GM18499 (cell line): ENCODE measurements at regions not wholly inside any gene's neighbourhood (a gene's known extent, or its start where the extent isn't known, plus 50 kb on each side); places are given as distances from the start of the nearest gene placed in this dataset.

Experiments used
- ATAC-seq: cut with Tn5 transposase; IDR thresholded peaks from one replicate; pipeline ENCODE4 v1.9.1; 2021; ENCODE audit warnings: moderate number of reproducible peaks; ENCODE audit not compliant: insufficient read depth, unreplicated experiment

DNA sequence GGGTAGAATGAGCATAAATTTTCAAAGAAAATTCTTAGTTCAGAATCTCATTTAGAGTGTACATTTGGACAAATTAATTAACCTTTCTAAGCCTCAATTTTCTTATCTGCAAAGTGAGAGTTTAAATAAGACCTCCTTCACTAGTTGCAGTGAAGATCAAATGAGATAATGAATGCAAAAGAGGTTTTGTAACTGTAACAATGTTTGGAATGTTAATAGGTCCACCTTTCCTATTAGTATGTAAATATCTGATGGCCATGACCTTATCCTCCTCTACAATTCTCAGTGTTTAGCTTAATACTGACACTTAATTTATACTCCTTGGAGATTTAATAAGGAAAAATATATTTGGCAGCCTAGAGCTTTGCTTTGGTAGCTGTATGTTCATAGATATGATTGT, 138.8 kb downstream of the GABRG1 start:
- ATAC-seq, result no peak

DNA sequence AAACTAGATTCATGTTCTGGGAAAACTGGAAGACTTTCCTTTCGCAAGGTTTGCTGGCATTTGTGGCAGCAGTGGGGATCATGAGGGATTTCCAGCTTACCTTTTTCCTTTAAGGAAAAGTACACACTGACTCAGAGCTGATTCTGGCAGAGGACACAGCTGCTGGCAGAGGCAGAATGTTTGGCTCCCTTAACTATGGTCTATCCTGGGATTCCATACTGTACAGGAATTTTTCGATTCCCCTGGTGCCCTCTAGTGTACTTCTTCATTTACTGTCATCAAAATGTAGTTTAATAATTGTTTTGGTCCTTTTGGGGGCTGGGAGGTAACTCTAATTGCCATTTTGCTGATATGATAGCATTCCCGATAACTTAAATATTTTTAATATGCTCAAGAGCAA, 152.7 kb downstream of the GABRG1 start:
- ATAC-seq, result no peak

DNA sequence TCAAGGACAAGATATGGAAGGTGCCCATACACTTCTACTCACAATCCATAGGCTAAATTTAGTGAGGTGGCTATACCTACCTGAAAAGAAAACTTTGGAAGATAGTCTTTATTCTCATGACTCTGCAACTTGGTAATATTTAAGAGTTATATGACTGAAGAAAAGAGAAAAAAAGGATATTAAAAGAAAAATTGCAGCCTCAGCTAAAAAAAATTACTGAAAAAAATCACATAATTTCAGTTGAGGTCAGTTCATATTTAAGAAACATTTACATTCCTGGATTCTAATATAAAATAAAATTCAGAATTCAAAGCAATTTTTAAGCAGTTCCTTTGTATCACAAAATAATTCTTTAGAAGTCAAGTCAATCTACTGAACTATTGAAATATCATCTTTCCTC, 166.5 kb downstream of the GABRG1 start:
- no peak for ATAC-seq

DNA sequence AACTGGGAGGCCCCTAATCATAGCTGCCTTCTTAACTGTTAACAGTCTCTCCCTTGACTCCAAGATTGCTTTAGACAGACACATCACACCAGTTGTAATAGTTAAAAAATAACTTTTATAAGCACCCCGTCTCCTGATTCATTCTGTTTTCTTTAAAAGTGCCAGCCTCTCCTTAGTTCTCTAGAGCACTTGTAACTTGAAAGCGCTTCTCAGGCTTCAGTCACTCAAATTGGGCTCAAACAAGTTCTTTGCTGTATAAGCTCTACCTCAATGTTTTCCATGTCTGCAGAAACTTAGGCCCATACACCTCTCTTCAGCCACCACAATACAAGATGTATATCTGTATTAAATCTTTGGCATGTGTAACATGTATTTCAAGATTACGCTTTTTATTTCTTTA, 169.6 kb downstream of the GABRG1 start:
- ATAC-seq, result no peak

DNA sequence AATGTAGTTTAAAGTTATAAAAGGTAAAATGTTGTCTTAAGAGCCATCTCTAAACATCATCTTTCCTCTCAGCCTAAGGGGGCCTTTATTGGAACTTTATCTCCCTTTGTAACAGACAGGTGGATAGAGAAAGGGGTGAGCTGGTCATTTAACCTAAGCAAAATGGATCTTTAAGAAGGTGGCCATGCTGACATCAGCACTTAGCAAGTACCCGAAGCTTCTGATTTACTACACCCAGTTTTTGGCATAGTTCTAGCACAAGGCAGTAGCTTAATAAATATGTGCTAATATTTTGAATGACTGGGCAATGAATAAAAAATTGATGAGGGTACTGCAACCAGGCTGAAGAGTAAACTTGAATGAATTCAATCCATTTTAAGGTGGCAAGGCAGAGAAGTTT, 172.7 kb downstream of the GABRG1 start:
- no peak for ATAC-seq

DNA sequence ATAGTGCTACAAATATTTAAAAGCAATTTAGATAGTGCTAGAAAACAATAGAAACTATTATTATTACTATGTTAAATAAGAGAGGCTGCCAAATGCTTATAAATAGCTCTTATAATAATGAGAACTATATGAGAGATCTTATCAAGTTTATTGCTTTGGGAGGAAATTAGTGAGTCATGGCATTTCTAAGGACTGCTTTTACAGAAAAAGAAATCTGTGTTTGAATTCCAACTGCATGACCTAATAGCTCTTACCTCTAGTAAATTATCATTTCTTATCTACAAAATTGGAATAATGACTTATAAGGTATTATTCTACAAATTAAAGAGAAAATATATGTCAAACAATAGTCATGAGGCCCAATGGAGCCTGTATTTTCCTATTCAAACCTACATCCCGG, 177.2 kb downstream of the GABRG1 start:
- ATAC-seq, result no peak

DNA sequence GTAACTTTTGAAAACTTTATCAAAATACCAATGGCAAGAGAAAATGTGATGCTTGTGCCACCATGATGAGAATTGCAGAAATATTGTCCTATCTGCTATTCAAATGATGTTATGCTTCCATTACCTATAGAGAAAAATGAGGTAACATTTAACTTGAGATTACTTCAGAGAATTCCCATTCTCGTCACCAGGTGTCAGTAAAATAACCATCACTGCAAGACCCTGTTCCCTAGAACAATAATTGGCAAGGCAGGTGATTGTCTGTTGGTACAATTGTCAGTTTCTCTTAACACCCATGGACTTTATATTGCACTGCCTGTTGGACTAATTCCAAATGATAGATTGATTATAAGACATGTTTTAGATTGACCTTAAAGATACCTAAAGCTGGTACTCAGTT, 179.9 kb downstream of the GABRG1 start:
- no peak for ATAC-seq

DNA sequence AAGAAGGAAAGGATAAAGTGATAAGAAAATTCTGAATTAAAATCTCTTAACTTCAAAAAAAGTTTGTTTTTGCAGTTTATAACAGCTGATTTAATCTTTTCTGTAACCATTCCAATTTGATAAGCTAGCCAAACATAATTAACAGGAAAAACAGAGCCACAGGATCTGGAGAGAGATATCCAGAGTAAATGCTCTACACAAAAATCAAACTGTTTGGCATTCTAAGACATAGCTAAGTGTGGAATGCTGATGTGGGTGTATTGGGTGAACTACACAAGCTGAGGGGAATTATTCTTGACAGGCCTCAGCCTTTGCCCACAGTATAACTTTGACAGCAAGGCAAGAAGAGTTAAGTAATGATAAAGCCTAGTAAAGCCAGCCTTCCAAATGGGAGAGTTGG, 184.8 kb downstream of the GABRG1 start:
- no peak for ATAC-seq

DNA sequence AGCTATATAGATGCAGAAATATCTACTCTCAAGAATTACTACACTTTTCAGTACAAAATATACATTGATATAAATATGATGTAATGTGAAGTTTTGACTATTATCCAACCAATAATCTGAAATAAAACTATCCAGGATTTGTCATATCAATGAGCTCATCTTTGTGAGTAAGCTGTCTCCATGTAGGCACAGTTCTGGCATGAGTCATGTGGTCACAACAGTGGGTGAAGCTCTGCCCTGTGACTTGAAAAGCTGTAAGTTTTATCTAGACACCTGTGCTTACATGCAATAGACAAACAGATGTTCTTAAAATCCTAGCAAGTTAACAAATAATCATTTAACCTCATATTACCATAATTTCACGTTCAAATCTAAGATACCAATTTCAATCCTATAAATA, 192.7 kb downstream of the GABRG1 start:
- no peak for ATAC-seq

DNA sequence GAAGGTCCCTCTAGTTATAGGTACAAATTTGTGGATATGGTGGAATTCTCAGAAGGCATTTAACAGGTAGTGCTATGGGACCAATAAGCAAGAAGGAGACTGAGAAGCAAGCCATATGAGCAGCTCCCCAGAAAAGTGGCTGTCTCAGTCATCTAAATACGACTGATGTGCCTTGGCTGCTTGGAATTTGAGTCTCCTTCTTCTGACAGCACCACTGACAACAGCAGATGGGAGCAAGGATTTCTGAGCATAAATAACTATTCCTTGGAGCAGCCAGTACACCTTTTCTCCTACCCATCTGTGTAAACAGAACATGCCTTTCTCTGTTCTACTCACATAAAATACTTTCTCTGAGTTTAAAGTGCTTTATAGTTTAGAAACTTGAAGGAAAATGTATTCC, 196.2 kb downstream of the GABRG1 start:
- no peak for ATAC-seq

DNA sequence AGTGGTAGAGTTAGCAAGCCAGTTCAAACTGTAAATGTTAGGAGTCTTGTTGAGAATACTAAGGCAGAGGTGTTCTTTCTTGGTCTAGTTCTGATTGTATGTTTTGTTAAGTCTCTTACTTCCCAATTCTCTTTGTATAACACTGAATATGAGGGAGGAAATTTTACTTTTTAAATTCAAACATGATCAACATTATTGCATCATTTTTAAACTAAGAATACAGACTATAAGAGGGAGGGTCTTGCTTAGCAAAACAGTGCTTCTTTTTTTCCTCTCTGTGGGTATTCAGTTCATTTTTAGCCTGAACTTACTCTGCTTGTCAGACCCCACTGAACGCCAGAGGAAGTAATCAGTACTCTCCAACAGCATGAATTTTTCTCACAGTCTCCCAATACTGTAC, 198.0 kb downstream of the GABRG1 start:
- no peak for ATAC-seq

DNA sequence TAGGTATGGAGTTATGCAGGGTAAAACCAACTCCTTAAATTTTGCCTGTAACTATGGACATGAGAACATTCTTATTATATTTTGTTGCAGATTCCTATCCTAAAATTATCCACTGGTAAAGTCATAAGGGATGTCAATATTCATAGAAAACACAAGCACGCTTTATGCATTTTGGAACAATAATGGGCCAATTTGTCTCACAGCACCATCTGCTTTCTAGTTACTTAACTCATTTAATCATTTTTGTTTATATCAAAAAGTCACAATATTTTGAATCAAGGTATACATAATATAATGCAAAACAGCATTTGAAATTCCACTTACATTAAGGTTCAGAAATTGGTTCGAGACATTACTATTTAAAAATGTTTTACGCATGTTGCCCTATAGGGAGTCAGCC, 203.0 kb downstream of the GABRG1 start:
- ATAC-seq, result no peak

DNA sequence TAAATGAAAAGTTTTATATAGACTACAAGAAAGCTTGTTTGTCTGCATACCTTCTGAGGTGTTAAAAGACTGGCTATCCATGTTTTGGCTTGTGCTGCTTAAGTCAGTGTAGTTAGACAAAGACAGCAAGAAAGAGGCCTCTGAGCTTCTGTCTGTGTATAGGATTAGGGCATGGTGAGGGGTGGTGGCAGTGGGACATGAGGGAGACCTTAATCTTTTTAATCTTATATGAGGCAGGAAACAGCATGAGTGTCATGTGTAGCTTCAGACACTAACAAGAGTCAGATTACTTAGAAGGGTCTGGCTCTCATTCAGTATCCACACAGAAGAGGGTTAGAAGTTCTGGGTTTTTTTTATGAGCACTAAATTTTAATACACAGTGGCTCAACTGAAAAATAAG, 213.3 kb downstream of the GABRG1 start:
- ATAC-seq, result no peak

DNA sequence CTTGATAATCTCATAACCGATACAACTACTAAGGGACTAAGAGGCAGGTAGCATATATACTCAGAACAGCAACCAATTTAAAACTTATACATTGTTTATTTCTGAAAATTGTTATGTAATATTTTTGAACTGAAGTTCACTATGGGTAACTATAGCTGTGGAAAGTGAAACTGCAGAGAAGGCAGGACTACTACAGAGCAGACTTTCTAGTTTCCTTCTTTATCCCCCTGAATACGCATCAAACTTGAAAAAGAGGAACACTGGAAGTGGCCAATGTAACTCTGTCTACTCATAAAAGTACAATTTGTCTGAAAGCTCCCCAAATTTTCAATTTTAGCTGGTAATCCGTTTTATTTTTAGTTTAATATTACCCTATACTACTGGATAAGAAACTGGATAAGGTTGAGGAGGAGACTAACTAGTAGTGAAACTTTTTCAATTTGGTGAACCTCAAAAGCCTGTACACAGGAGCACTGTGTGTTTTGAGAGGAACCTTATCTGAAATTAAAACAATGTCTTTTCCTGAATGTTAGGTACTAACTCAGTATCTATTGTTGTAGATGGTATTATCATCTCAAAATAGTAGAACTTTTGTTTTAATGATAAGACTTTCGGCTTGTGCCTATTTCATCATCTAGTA, 225.8 kb downstream of the GABRG1 start:
- ATAC-seq, result no peak

DNA sequence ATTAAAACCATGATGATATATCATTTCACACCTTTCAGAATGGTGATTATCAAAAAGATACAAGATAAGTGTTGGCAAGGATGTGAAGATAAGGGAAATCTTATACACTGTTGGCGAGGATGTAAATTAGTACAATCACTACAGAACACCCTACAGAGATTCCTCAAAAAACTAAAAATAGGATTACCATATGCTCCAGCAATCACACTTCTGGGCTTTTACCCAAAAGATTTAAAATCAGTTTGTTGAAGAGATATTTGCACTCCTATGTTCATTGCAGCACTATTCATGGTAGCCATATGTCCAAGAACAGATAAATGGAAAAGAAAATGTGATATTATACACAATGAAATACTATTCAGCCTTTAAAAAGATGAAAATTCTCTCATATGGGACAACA, 240.4 kb downstream of the GABRG1 start:
- ATAC-seq, result no peak

DNA sequence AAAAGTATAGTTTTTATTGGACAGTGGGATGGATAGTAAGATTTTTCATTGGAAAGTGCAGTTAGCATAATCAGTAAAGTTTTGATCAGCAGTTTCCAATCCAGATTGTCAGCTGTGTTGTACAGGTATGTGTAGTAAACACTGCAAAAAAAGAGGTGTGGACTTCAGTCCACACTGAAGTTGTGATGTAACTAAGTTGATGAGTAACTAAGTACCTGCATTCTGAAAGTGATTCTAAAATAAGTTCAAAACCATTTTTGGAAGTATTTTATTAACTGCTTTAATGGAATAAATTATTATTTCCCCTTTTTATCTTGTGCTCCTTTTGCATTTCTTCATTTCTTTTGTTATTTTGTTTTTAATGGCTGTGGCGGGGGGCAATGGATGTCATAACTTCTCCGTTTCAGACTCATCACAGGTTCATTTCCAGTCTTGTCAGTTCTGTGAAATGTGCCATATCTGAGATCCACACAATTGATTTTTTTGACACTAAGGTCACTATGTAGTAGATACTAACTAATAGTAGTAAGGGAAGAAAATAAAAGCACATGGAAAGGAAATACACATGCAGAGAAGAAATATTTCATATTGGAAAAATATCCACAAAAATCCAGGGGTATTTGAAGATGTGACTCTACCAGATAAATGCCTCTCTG, 247.5 kb downstream of the GABRG1 start:
- ATAC-seq, result no peak

DNA sequence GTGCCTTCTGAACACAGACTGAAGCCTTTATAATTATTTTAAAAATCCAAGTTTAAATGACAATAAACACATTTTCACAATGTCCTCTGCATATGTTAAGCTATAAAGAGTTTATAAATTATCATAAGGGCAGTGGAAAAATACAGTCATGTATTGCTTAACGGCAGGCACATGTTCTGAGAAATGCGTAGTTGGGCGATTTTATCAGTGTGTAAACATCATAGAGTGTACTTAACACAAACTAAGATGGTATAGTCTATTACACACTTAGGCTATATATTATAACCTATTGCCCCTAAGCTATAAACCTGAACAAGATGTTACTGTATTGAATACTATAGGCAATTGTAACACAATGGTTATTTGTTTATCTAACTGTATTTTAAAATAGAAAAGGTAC, 254.7 kb downstream of the GABRG1 start:
- ATAC-seq, result no peak

DNA sequence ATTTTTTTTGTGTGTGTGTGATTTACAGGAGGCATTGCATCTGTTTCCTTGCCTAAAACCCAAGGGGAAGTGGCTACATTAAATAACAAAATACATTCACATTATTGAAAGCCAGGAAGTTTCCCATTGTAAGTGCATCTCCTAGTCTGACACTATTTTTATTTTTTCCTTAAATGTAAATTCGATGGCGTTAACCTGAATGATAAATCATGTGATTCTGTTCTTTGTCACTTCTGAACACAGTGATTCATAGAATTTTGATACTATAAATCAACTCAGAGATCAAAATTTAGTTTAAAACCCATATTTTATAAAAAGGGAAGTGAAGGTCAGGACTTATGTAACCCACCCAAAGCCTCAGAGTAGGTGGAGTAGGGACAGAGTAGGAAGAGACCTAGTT, 258.1 kb downstream of the GABRG1 start:
- ATAC-seq, result no peak

DNA sequence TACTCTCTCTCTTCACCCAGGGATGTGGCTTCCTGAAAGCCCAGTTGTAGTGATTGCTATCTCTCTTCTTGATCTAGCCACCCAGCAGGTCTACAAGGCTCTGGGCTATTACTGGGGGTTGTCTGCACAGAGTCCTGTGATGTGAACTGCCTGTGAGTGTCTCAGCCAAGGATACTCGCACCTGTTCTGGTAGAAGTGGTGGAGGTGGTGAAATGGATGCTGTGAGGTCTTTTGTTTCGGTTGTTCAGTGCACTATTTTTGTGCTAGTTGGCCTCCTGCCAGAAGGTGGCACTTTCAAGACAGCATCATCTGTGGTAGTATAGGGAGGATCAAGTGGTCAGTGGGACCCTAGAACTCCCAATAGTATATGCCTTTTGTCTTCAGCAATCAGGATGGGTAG, 268.0 kb downstream of the GABRG1 start:
- no peak for ATAC-seq

DNA sequence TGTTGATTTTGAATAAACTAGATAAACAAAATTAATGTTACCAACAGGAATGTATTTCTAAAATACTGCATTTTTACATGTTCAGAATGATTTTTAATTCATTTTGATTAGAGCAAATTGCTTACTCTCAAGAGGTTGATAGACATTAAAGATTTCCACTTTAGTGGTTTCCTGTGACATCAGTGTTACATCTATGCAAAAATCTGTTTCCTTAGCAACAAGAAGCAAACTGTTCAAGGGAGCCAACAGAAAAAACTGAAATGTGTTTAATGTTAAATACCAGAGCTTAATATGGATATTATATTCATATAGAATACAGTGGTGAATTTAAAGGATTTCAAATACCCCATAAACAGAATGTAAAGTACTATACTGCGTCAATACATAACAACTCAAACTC, 277.8 kb downstream of the GABRG1 start:
- ATAC-seq, result no peak

DNA sequence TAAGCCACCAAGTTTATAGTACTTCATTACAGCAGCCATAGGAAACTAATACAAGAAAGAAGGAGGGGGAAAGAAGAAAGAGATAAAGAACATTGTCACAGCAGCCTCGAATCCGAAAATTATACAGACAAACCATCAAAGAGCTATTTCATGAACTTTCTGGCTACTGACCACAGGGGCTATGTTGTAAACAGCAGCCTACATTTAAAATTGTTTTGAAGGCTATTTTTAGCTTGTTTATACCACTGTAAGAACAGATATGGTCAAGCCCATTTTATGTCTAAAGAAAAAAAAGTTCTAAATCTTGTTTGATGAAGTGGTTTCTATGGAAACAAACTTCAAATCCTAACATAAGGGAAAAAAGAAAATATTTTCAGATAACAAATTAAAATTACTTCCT, 282.1 kb downstream of the GABRG1 start:
- ATAC-seq, result no peak

DNA sequence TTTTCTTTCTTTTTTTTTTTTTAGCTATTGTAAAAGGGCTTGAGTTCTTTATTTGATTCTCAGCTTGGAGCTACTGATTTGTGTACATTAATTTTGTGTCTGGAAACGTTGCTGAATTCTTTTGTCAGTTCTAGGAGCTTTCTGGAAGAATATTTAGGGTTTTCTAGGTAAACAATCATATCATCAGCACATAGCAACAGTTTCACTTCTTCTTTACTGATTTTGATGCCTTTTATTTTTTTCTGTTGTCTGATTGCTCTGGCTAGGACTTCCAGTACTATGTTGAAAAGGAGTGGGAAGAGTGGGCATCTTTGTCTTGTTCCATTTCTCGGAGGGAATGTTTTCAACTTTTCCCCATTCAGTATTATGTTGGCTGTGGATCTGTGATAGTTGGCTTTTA, 292.2 kb downstream of the GABRG1 start:
- no peak for ATAC-seq

DNA sequence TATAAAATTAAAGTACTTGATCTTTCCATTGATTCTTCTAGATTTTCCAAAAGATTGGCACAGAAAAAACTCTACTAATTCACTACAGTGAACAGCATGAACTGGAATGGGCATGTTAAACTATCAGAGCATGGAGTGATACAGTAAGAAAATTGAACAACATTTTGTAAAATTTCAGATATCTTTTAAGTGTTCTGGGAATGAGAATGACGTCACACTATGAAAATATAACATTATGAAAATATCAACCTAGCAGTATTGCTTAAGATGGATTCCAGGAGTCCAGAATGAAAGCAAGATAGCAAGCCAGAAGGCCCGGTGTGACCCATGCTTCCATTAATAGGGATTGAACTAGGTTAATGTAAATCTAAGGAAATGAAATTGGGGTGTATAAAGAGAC, 319.9 kb downstream of the GABRG1 start:
- ATAC-seq, result no peak
